ENCODE measurements at regions not wholly inside any gene's neighbourhood (a gene's known extent, or its start where the extent isn't known, plus 50 kb on each side); places are given as distances from the start of the nearest gene placed in this dataset.

DNA sequence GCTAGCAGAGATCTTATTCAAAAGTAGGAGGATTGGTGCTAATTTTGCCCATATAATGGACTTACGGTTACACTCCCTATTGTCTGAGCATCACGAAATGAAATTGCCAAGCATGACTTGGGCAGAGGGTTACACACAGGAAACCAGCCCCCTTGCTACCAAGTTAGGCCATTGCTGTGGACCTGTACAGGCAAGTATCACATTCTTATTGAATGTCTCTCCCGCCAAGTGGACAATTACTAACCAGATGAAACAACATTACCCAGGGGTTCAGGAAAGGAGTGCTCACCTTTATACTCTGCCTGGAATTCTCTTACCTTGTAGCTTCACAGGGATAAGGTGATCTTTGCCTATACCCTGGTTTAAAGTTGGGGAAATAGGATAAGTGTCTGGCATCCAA lies 70.6 kb upstream of the TOX3 start:
- Histone ChIP-seq H3K27me3 (no peaks in the 10 kb centered on the region), H3K27ac (no peak overlapping the region), H3K4me1 (no peaks in the 10 kb centered on the region), H3K9me3 (peaks cover 0 to 7% of the 10 kb centered on the region in 2 donors), H3K36me3 (no peaks in the 10 kb centered on the region), H3K4me3 (no peak overlapping the region)
- no peak for DNase-seq (ENCODE audit: low spot score)
- TF ChIP-seq, protein P1, sequence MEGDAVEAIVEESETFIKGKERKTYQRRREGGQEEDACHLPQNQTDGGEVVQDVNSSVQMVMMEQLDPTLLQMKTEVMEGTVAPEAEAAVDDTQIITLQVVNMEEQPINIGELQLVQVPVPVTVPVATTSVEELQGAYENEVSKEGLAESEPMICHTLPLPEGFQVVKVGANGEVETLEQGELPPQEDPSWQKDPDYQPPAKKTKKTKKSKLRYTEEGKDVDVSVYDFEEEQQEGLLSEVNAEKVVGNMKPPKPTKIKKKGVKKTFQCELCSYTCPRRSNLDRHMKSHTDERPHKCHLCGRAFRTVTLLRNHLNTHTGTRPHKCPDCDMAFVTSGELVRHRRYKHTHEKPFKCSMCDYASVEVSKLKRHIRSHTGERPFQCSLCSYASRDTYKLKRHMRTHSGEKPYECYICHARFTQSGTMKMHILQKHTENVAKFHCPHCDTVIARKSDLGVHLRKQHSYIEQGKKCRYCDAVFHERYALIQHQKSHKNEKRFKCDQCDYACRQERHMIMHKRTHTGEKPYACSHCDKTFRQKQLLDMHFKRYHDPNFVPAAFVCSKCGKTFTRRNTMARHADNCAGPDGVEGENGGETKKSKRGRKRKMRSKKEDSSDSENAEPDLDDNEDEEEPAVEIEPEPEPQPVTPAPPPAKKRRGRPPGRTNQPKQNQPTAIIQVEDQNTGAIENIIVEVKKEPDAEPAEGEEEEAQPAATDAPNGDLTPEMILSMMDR (IDR thresholded peaks at IDR 0.05) = no peak

DNA sequence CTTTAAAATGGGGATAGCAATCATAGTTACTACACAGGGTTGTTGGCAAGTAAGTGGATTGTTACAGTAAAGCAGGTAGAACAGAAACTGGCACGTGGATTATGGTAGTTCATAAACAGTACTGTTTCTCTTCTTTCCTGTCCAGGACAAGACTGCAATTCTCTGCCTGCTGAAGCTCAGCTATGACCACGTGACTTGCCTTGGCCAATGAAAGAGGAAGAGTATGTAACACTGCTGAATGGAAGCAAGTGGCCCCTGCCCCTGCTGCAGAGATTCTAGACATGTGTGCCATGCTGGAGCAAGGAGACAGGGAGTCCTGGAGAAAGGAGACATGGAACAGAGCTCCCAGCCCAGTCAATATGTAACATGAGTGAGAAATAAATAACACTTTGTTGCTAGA lies 66.6 kb upstream of the TOX3 start:
- no peak overlapping the region for H3K27ac ChIP-seq
- H3K36me3 ChIP-seq = no peaks in the 10 kb centered on the region
- TF ChIP-seq, protein P1 (IDR thresholded peaks at IDR 0.05) = no peak
- no peak for DNase-seq (ENCODE audit: low spot score)
- no peaks in the 10 kb centered on the region for H3K27me3 ChIP-seq
- no peaks in the 10 kb centered on the region for H3K4me1 ChIP-seq
- H3K9me3 ChIP-seq = no peaks in the 10 kb centered on the region
- H3K4me3 ChIP-seq = no peak overlapping the region

DNA sequence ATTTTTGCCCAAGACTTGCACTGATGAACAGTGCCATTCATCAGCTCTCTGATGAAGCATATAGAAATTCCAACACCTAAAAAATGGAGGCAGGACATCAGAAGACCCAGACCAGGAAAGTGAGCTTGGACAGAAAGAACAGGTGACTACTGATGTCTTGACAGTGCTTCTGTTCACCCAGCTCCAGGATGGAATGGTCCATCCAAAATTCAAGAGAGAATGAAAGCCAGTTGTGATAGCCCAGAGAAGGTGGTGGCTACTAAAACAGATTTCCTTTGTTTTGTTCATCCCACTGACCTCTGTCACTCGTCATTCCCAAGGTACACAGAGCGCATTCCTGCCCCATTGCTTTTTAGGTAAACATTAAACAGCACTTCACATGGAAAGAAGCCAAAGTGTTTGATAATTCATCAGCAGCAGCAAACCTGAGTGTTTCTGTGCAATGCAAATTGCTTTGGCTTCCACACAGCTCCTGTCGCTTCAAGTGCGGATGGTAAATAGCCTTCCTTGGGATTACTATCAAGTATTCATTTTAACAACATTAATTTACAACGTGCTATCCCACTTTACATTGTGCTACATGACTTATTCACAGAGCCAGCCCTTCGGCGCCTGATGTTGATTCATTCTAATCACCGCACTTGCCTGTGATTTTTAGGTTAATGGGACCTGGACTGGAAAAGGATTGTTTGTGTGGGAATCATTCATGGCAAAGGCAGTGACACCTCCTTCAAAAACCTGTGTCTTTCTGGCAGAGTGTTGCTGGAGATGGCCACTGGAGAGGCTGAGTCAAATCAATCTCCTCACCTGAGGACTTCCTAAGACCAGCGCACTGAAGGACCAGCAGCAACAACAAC lies 65.1 kb upstream of the TOX3 start:
- no peaks in the 10 kb centered on the region for H3K27me3 ChIP-seq
- H3K36me3 ChIP-seq = no peaks in the 10 kb centered on the region
- no peak for DNase-seq (ENCODE audit: low spot score)
- H3K4me1 ChIP-seq = no peaks in the 10 kb centered on the region
- no peak overlapping the region for H3K4me3 ChIP-seq
- no peaks in the 10 kb centered on the region for H3K9me3 ChIP-seq
- TF ChIP-seq, protein P1 (IDR thresholded peaks at IDR 0.05) = no peak
- H3K27ac ChIP-seq = no peak overlapping the region

DNA sequence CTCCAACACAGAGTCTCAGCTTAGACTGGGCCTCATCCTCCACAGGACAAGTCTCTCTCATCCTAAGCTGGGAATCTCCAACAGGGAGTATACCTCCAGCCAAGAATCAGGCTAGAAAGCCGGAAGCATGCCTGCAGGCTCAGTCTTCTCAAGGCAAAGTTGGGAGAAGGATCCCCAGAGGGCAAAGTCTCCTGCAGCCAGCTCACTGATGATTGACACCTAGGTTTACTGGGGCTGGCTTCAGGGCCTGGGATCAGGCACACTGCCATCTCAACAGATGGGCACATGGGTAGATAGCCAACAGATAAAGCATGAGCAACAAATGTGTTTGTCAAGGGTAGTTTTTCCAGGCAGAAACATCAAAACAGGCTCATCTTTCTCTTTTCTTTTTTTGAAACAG lies 56.1 kb upstream of the TOX3 start:
- no peaks in the 10 kb centered on the region for H3K4me1 ChIP-seq
- no peak for DNase-seq (ENCODE audit: low spot score)
- H3K27me3 ChIP-seq = no peaks in the 10 kb centered on the region
- no peak overlapping the region for H3K4me3 ChIP-seq
- TF ChIP-seq, protein P1 (IDR thresholded peaks at IDR 0.05) = no peak
- no peaks in the 10 kb centered on the region for H3K9me3 ChIP-seq
- no peak overlapping the region for H3K27ac ChIP-seq
- no peaks in the 10 kb centered on the region for H3K36me3 ChIP-seq

DNA sequence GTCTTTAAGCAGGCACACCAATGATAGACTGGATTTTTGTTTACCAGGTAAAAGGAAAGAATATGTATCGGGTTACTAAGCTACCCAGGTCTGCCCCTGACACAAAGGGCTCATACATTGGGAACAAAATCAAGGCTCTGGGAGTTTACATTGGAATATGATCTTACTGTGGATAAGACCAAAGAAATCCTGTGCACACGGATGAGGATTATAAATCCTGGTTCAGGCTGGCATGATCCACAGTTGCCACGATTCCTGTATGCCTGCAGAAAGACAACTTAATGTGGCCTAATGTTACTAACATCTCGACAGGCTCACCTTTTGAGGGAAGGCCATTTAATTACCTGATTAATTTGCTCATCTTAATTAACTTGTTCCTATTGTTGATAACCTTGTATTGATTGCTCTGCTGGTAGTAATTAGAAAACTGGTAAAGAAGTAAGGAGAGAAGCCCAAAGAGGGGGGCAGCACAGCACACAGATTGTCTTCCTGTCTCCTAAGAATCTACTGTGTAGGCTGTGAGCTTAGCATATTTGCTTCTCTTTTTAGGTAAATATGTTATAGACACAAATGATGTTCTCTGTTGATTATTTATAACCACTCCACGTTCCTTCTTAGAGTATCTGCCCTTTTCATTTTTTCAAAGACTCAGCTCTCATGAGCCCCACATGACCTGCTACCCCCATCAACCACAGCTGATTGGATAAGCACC lies 51.0 kb upstream of the TOX3 start:
- H3K27me3 ChIP-seq = no peaks in the 10 kb centered on the region
- no peak overlapping the region for H3K27ac ChIP-seq
- no peaks in the 10 kb centered on the region for H3K36me3 ChIP-seq
- TF ChIP-seq, protein P1 (IDR thresholded peaks at IDR 0.05) = no peak
- no peaks in the 10 kb centered on the region for H3K9me3 ChIP-seq
- no peak overlapping the region for H3K4me3 ChIP-seq
- no peak for DNase-seq (ENCODE audit: low spot score)
- no peaks in the 10 kb centered on the region for H3K4me1 ChIP-seq
